Ovary (tissue), 3 donors: ENCODE measurements at regions not wholly inside any gene's neighbourhood (a gene's known extent, or its start where the extent isn't known, plus 50 kb on each side); places are given as distances from the start of the nearest gene placed in this dataset.

Experiments used
- EP300 ChIP-seq: sonication (generic); formaldehyde crosslinking; IDR thresholded peaks from one replicate; pipeline ENCODE4 v1.6.1; 2017; ENCODE audit warnings: antibody characterized with exemption
- POLR2A ChIP-seq: fragments of 450-650 bp; IDR thresholded peaks from one replicate; pipeline ENCODE4 v1.6.1; 2017; ENCODE audit warnings: antibody characterized with exemption, mild to moderate bottlenecking, moderate library complexity
- TF ChIP-seq, protein P1 (sequence below), 3 donors: fragments of 450-650 bp in 2 of 3; fragments of 200-600 bp in 1 of 3; IDR thresholded peaks; one replicate each; pipeline versions ENCODE4 v1.5.1 to v1.8.0; 2016 to 2022; ENCODE audit warnings: antibody characterized with exemption in 3 of 3, mild to moderate bottlenecking in 1 of 3
- donor health status: DM: no; HTN: no; CAD: no.

GRCh38 chr12:83826112-83826511 is 1086.5 kb downstream of the SLC6A15 start:
- TF ChIP-seq, protein P1, sequence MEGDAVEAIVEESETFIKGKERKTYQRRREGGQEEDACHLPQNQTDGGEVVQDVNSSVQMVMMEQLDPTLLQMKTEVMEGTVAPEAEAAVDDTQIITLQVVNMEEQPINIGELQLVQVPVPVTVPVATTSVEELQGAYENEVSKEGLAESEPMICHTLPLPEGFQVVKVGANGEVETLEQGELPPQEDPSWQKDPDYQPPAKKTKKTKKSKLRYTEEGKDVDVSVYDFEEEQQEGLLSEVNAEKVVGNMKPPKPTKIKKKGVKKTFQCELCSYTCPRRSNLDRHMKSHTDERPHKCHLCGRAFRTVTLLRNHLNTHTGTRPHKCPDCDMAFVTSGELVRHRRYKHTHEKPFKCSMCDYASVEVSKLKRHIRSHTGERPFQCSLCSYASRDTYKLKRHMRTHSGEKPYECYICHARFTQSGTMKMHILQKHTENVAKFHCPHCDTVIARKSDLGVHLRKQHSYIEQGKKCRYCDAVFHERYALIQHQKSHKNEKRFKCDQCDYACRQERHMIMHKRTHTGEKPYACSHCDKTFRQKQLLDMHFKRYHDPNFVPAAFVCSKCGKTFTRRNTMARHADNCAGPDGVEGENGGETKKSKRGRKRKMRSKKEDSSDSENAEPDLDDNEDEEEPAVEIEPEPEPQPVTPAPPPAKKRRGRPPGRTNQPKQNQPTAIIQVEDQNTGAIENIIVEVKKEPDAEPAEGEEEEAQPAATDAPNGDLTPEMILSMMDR (IDR thresholded peaks at IDR 0.05): no peak
- no peak for TF ChIP-seq POLR2A
- TF ChIP-seq EP300: no peak
